ENCODE measurements at regions not wholly inside any gene's neighbourhood (a gene's known extent, or its start where the extent isn't known, plus 50 kb on each side); places are given as distances from the start of the nearest gene placed in this dataset.

DNA sequence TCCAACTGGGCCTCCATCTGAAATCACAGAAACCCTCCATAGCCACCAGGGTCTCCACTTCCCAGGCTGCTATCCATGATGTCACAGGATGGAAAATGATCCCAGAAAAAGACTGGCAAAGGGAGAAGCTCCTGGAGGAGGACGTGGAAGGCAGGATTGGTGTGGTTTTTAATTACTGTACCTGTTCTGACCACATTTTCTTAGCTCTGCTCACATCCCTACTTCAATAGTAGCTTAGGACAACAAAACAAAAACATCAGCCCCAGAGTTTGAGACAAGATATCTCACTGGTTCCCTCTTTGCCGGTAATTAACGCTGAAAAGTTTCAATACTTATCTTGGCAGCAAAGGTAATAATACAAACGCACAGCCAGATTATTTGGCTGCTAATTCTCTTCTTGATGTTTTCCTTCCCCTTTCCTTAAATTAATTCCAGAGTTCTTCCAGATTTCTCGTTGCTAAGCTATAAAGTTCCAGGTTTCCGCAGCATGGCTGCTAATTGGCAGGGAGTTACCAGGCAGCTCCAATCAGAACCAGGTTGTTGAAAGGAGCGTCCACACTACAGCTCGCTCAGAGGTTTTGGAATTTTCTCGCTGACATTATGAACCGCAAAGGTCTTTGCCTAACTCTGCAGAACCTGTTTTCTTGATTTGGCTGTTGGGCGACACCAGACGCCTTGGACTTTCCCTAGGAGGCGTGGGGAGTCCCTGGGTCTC, 263.4 kb downstream of the MRTFB start:
- no peak for DNase-seq

DNA sequence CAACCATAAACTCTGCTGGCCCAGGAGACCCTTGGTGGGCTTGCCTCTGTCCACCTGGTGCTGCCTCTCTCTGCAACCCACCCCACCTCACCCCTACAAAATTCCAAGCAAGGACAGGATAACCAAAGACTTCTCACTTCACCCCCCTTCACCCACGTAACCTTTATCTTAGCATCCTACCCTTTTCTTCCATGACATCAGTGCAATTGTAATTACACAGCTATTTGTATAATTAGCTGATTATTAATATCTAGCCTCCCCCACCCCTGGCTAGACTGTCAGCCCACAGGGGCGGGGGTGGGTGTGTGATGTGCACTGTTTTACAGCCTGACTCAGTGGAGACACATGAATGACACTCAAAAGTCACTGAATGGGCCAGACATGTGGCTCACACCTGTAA, 262.2 kb downstream of the MRTFB start:
- DNase-seq, result no peak

DNA sequence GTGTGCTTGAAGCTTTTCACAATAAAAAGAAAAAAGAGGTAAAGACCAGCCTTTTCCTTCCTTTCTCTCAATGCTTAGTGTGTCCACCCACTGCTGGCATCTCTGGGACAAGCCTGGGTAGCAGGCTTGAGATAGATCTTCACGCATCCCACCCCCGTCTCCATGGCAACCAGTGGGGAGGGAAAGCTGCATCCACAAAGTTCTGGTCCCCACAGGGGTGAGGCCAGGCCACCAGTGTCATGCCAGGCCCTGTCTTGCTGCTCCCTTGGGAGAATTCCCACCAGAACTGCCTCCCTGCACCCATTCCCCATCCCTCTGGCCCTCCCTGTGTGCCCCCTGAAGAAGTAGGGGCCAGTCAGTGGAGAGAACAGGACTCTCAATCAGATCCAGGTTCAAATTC, 259.9 kb downstream of the MRTFB start:
- no peak for DNase-seq

DNA sequence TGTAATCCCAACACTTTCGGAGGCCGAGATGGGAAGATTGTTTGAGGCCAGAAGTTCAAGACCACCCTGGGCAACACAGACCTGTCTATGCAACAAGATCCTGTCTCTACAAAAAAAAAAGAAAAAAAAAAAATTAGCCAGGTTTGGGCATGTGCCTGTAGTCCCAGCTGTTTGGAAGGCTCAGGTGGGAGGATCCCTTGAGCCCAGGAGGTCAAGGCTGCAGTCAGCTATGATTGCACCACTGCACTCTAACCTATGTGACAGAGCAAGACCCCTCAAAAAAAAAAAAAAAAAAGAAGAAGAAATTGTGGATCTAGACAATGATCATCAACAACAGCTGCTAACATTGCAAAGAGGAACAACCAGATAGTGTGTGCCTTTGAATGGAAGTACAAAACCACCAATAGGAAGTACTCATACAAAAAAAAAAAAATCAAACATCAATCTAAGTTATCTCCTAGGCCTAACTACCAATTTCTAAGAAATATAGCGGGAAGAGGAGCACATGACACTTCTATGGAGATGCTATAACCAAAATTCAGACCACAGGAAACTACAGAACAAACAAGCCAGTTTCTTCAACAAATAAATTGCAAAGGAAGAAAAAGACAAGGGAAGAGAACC, 258.7 kb downstream of the MRTFB start:
- DNase-seq, result peak; percentile 12

DNA sequence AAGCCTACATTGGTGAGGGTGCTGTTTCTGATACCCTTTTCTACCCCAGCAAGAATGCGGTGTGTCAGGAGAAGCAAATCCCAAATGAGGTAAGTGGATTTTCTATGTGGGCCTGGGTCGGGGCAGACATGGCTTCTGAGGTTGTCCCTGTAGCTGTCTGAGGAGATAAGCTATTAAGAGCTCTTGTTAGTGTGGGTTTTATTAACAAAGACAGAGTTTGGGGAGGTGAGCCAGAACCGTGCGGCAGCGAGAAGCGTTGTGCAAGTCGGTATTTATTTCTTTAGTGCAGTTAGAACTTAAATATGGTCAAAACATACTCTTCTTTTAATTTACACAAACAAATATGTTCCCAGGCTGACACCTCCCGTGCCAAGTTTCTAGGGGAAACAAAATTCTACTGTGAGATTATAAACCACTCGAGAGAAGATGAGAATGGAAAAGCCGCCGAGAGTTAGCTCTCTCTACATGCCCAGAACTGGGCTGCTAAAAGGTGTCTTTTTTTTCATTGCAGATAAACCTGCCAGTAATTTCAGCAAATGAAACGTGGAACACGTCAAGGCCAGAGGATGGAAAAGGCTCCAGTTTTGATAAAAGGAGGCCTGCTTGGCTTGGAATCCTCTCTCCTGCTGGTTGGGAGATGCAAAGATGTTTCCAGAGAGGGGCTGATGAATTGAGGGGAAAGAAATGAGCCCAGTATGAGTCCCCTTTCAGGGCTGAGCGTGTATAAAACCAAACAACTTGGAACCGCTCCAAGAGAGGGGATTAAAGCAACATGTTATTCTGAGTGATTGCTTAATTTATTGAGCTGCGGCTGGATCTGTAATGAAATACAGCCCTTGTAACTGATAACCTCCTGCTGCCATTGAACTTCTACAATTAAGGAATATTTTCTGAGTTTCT, 254.6 kb downstream of the MRTFB start:
- DNase-seq, result no peak

DNA sequence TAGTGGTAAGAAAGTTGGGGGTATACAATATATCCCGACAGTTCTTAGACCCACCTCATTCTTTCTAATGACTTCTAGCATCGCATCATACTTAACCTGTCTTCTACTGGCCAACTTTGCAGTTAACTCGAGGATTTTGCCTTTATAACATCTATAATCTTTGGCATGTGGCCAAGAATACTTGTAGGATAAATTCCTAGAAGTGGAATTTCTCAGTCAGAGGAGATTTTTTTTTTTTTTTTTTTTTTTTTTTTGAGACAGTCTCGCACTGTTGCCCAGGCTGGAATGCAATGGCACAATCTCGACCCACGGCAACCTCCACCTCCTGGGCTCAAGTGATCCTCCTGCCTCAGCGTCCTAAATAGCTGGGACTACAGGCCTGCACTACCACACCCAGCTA, 253.5 kb downstream of the MRTFB start:
- no peak for DNase-seq

DNA sequence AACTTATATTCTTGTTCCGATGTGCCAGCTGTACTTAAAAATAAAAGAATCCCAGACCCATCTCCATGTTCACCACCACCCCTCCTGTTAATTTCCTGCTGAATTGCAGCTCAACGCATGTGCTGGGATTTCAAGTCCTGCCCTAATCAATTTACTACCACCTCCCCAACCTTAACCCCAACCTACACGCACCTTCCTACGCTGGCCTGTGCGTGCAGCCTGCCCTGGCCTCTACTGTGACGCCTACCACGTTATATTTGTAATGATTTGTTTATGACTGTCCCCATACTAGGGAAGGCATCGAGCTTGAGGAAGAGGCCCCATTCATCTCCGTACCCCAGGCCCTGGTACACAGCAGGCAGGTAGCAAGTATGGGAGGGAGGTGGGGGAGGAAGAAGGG, 251.1 kb downstream of the MRTFB start:
- DNase-seq, result no peak

DNA sequence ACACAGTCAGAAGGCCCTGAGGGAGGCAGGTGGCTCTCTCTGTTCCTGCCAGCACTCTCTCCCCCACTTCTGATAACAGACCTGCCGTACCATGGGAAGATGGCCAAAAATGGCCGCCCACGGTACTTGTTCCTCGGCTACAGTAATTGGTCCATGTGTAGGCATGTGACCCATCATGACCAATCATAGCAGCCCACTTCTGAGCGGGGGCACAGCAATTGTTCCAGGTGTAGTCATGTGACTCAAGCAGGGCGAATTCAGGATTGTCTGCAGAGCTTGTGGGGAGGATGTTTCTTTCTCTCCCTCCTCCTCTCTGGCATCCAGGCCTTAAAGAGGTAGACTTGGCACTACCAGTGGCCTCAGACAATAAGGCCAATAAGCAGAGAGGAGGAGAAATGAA, 250.4 kb downstream of the MRTFB start:
- no peak for DNase-seq

DNA sequence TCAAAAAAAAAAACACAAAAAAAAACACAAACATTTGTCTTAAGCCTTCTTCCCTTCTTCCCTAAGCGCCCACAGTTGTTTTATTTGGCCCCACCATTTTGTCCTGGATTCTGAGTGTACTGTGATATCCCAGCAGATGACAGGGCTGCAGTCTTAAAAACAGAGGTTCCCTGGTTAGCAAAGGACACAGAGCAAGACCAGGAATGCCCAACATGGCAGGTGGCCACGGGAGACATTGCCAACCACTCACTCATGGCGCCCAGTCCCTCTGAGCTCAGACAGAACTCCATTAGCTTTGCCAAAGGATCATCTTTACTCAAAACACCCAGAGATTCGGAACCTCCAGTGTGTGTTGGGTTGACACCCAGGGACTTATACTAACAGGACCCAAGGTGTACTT, 249.3 kb downstream of the MRTFB start:
- DNase-seq, result no peak
